Memory B cell (primary cell): ENCODE measurements at regions not wholly inside any gene's neighbourhood (a gene's known extent, or its start where the extent isn't known, plus 50 kb on each side); places are given as distances from the start of the nearest gene placed in this dataset.

ENCODE experiments used
- ATAC-seq: fragments of 150-1000 bp; cut with Tn5 transposase; 2 replicates; pipeline ENCODE4 v1.10.0; 2021; ENCODE audit warnings: low read depth, mild to moderate bottlenecking, moderate library complexity
- DNase-seq, 2 donors: peaks; one replicate each; pipeline ENCODE4 v3.0.0; 2022; ENCODE audit warnings: low spot score in 2 of 2
- H3K27ac Mint-ChIP-seq: one replicate; pipeline ENCODE4 v1.8.0; 2022; ENCODE audit warnings: mild to moderate bottlenecking, moderate library complexity, mixed read lengths
- H3K27me3 Mint-ChIP-seq: one replicate; pipeline ENCODE4 v1.8.0; 2022; ENCODE audit warnings: mixed read lengths
- H3K36me3 Mint-ChIP-seq: one replicate; pipeline ENCODE4 v1.8.0; 2022; ENCODE audit warnings: mild to moderate bottlenecking, mixed read lengths
- H3K4me1 Mint-ChIP-seq: one replicate; pipeline ENCODE4 v1.8.0; 2022; ENCODE audit warnings: mixed read lengths
- H3K4me3 Mint-ChIP-seq: one replicate; pipeline ENCODE4 v1.8.0; 2022; ENCODE audit warnings: mild to moderate bottlenecking, moderate library complexity, mixed read lengths
- H3K9me3 Mint-ChIP-seq: one replicate; pipeline ENCODE4 v1.8.0; 2022; ENCODE audit warnings: mixed read lengths

DNA sequence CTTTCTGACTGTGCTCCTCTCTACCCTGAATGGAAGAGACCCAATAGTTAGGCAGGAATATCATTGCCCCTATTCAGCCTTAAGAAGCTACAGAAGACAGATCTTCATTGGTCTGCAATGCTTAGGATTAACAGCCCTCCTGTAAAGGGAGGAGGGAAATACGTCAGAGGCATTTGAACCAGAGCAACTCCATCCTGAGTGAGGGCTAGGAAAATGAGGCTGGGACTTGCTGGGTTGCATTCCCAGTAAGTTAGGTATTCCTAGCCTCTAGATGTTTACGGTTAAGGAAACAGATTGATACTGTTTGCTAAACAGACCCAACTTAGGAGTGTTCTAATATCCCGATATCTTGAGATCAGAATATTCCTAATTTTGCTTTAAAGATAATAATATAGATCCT, 63.5 kb downstream of the PCDH18 start:
- H3K36me3 Mint-ChIP-seq = no peaks in the 10 kb centered on the region

DNA sequence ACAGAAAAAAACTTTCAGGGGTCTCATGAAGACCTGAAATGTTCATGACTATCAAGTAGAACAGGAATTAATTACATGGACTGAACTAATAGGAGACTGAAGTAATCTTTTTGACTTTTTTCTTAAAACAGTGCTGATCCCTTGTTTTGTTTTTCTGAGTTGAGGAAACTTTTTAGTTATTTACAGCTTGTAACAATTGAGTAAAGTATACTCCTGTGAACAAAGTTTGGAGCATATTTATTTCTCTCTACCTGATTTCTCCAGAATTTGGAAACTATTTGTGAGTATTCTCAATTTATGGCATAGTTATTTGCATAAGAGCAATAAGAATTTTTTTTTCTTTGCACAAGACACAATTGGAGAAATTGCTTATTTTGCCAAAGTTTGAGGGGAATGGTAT, 64.8 kb downstream of the PCDH18 start:
- Mint-ChIP-seq H3K27me3 (no peaks in the 10 kb centered on the region), H3K4me3 (no peak overlapping the region), H3K4me1 (no peaks in the 10 kb centered on the region), H3K27ac (no peak overlapping the region), H3K9me3 (peaks cover 6% of the 10 kb centered on the region), H3K36me3 (no peaks in the 10 kb centered on the region)
- ATAC-seq = no peak
- DNase-seq = no peak

More for the DNA sequence above, 63.5 kb downstream of the PCDH18 start:
- H3K27ac Mint-ChIP-seq = no peak overlapping the region
- no peak for ATAC-seq
- no peaks in the 10 kb centered on the region for H3K4me1 Mint-ChIP-seq
- no peaks in the 10 kb centered on the region for H3K27me3 Mint-ChIP-seq
- DNase-seq = no peak
- peaks cover 5% of the 10 kb centered on the region for H3K9me3 Mint-ChIP-seq
- H3K4me3 Mint-ChIP-seq = no peak overlapping the region

GRCh38 chr4:137463377-137464003, 68.8 kb downstream of the PCDH18 start:
- ATAC-seq (no peak), DNase-seq (no peak)
- no peak overlapping the region for H3K4me3 Mint-ChIP-seq
- no peak overlapping the region for H3K27ac Mint-ChIP-seq
- no peaks in the 10 kb centered on the region for H3K36me3 Mint-ChIP-seq
- H3K4me1 Mint-ChIP-seq = no peaks in the 10 kb centered on the region
- peaks cover 4% of the 10 kb centered on the region for H3K9me3 Mint-ChIP-seq
- H3K27me3 Mint-ChIP-seq = no peaks in the 10 kb centered on the region

DNA sequence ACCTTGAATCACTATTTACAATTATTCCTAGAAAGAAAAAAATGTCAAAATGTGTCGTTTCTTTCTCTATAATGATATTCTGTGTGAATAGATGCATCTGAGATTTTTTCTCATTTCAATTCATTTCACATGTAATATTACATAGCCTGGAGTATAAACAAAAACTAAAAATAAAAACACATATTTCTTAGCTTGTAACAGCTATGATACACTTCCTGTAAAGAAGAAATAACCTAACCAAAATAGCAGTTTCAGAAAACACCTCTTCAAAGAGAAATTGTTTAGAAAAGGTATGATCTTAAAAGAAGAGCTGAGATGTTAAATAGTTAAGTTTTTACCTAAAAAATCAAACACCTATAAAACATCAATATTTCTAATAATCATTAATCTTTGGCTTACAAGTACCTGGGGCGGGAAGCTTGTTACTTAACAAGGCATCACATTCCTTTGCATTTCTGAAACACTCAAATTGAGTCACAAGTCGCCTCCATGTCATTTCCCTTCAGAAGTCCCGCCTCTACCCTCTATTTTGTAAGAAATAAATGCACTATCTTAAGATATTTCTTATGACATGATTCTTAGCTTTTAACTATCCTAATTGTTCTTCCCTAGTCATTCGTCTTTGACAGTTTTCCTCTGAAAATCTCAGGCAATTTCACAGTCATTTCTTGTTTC, 76.5 kb downstream of the PCDH18 start:
- no peak overlapping the region for H3K4me3 Mint-ChIP-seq
- H3K4me1 Mint-ChIP-seq = no peaks in the 10 kb centered on the region

GRCh38 chr4:137454767-137455166, 77.5 kb downstream of the PCDH18 start:
- no peak for ATAC-seq
- no peak overlapping the region for H3K4me3 Mint-ChIP-seq
- peaks cover 5% of the 10 kb centered on the region for H3K9me3 Mint-ChIP-seq
- H3K27ac Mint-ChIP-seq = no peak overlapping the region
- no peaks in the 10 kb centered on the region for H3K4me1 Mint-ChIP-seq
- DNase-seq = no peak
- H3K27me3 Mint-ChIP-seq = no peaks in the 10 kb centered on the region
- no peaks in the 10 kb centered on the region for H3K36me3 Mint-ChIP-seq

More for the DNA sequence above, 76.5 kb downstream of the PCDH18 start:
- DNase-seq (no peak), ATAC-seq (no peak)
- peaks cover 5% of the 10 kb centered on the region for H3K9me3 Mint-ChIP-seq
- no peak overlapping the region for H3K27ac Mint-ChIP-seq
- no peaks in the 10 kb centered on the region for H3K27me3 Mint-ChIP-seq
- no peaks in the 10 kb centered on the region for H3K36me3 Mint-ChIP-seq

DNA sequence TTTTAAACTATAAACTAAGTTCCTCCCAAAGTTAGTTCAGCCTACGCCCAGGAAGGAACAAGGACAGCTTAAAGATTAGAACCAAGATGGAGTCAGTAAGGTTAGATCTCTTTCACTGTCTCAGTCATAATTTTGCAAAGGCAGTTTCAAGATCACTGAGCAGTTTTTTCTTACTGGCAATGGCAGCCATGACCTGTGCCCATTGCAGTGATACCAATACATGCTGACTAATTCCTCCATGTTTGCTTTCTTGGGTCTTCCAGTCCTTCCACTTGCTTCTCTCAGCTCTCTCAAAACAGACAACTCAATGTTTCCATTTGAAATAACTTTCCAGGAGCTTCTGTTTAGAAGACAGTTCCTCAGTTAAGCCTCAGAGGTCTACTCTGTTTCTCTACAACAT, 79.5 kb downstream of the PCDH18 start:
- Mint-ChIP-seq H3K9me3 (peaks cover 5% of the 10 kb centered on the region), H3K4me3 (no peak overlapping the region)
- no peak for ATAC-seq

GRCh38 chr4:137451172-137451825, 81.0 kb downstream of the PCDH18 start:
- H3K27me3 Mint-ChIP-seq = no peaks in the 10 kb centered on the region
- H3K36me3 Mint-ChIP-seq = no peaks in the 10 kb centered on the region
- no peak for ATAC-seq
- DNase-seq = no peak
- H3K4me1 Mint-ChIP-seq = no peaks in the 10 kb centered on the region
- H3K27ac Mint-ChIP-seq = no peak overlapping the region
- H3K9me3 Mint-ChIP-seq = peaks cover 5% of the 10 kb centered on the region
- H3K4me3 Mint-ChIP-seq = no peak overlapping the region

More for the DNA sequence above, 79.5 kb downstream of the PCDH18 start:
- no peaks in the 10 kb centered on the region for H3K4me1 Mint-ChIP-seq
- no peaks in the 10 kb centered on the region for H3K27me3 Mint-ChIP-seq
- no peak for DNase-seq
- H3K27ac Mint-ChIP-seq = no peak overlapping the region
- no peaks in the 10 kb centered on the region for H3K36me3 Mint-ChIP-seq

DNA sequence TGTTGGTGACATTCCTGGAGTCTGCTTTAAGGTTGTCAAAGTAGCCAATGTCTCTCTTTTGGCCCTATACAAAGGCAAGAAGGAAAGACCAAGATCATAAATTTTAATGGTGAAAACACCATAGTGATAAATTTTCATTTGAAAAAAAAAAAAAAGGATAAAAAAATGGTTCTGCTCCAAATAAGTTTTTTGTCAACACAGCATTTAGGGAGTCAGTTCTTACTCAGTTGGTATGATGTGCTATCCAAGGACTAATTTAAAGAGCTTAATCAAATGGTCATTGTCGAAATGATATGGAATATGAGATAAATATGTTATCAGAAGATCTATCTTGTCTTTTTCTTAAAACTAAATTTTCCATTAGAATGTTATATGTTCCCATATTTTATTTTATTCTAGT, 83.9 kb downstream of the PCDH18 start:
- Mint-ChIP-seq H3K27me3 (no peaks in the 10 kb centered on the region), H3K36me3 (no peaks in the 10 kb centered on the region)

GRCh38 chr4:137446071-137446470, 86.2 kb downstream of the PCDH18 start:
- Mint-ChIP-seq H3K4me1 (no peaks in the 10 kb centered on the region), H3K27ac (no peak overlapping the region), H3K36me3 (no peaks in the 10 kb centered on the region), H3K9me3 (no peaks in the 10 kb centered on the region), H3K4me3 (no peak overlapping the region), H3K27me3 (no peaks in the 10 kb centered on the region)
- ATAC-seq (no peak), DNase-seq (no peak)

More for the DNA sequence above, 83.9 kb downstream of the PCDH18 start:
- peaks cover 3% of the 10 kb centered on the region for H3K9me3 Mint-ChIP-seq
- no peaks in the 10 kb centered on the region for H3K4me1 Mint-ChIP-seq
- no peak overlapping the region for H3K4me3 Mint-ChIP-seq
- ATAC-seq = no peak
- no peak overlapping the region for H3K27ac Mint-ChIP-seq
- no peak for DNase-seq

- Mint-ChIP-seq H3K36me3 (no peaks in the 10 kb centered on the region), H3K4me1 (no peaks in the 10 kb centered on the region), H3K4me3 (no peak overlapping the region), H3K27ac (no peak overlapping the region), H3K27me3 (no peaks in the 10 kb centered on the region), H3K9me3 (peaks cover 2% of the 10 kb centered on the region)
- no peak for DNase-seq
- ATAC-seq = no peak
Observed at GRCh38 chr4:137443031-137443800, 89.1 kb downstream of the PCDH18 start.

DNA sequence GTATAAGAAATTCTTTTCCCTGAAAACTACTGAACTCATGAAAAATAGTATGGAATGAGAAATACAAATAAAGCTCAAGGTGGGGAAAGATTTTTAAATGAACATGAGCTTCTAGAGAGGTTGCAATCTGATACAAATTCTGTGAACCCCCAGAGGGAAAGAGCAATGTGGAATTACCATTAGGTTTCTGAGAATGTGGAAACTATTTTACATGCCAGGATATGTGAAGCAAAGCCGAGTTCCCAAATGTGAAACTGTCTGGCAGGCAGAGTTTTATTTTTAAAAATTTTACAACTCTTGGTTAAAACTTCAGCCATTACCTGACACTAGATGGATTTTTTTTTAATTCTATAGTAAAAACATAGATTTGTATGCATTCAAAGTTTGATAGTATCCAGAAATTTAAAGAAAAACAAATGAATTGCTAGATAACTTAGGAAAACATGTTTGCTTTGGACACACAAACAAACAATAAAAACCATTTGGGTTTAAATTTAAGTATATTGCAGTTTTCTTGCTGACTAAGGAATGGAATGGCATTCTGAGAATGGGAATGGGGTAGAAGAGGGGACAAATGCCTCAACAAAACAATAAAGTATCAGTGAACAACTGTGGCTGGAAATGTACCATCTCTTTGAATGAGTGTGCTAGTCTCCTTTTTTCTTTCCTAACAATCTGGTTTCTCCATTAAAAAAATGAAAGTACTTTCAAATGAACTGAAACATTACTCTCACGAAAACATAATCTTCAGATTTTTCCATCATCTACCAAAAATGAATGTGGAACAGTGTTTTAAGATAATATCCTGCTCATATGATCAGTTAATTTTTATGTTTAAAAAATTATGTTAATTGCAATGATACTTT, 99.6 kb downstream of the PCDH18 start:
- Mint-ChIP-seq H3K4me3 (no peak overlapping the region), H3K27ac (no peak overlapping the region), H3K27me3 (no peaks in the 10 kb centered on the region), H3K36me3 (no peaks in the 10 kb centered on the region), H3K9me3 (peaks cover 7% of the 10 kb centered on the region), H3K4me1 (no peaks in the 10 kb centered on the region)
- DNase-seq (no peak), ATAC-seq (no peak)

- DNase-seq (no peak), ATAC-seq (no peak)
- Mint-ChIP-seq H3K27me3 (no peaks in the 10 kb centered on the region), H3K9me3 (peaks cover 9% of the 10 kb centered on the region), H3K36me3 (no peaks in the 10 kb centered on the region), H3K27ac (no peak overlapping the region), H3K4me1 (no peaks in the 10 kb centered on the region), H3K4me3 (no peak overlapping the region)
Observed at GRCh38 chr4:137430171-137430570, 102.1 kb downstream of the PCDH18 start.

DNA sequence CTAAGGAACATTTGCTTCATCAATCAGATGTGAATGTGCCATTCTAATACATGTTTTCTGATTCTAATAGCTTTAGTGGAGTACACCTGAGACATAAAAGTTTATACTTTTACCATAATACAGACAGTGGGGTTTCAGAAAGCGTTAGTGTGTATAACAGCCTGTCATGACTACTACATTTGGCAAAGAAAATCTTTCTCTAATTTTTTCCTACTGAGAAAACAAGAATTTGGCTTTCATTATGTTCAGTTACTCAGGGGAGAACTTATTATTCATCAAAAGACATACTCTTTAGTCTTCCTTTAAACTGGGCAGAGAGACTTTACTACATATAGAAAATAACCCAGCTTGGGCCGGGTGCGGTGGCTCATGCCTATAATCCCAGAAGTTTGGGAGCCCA, 104.9 kb downstream of the PCDH18 start:
- no peak for DNase-seq
- no peaks in the 10 kb centered on the region for H3K36me3 Mint-ChIP-seq
- no peak overlapping the region for H3K4me3 Mint-ChIP-seq
- no peaks in the 10 kb centered on the region for H3K27me3 Mint-ChIP-seq
- no peak overlapping the region for H3K27ac Mint-ChIP-seq
- no peaks in the 10 kb centered on the region for H3K4me1 Mint-ChIP-seq
- ATAC-seq = no peak
- H3K9me3 Mint-ChIP-seq = peaks cover 9% of the 10 kb centered on the region
